ENCODE measurements at regions not wholly inside any gene's neighbourhood (a gene's known extent, or its start where the extent isn't known, plus 50 kb on each side); places are given as distances from the start of the nearest gene placed in this dataset.

DNA sequence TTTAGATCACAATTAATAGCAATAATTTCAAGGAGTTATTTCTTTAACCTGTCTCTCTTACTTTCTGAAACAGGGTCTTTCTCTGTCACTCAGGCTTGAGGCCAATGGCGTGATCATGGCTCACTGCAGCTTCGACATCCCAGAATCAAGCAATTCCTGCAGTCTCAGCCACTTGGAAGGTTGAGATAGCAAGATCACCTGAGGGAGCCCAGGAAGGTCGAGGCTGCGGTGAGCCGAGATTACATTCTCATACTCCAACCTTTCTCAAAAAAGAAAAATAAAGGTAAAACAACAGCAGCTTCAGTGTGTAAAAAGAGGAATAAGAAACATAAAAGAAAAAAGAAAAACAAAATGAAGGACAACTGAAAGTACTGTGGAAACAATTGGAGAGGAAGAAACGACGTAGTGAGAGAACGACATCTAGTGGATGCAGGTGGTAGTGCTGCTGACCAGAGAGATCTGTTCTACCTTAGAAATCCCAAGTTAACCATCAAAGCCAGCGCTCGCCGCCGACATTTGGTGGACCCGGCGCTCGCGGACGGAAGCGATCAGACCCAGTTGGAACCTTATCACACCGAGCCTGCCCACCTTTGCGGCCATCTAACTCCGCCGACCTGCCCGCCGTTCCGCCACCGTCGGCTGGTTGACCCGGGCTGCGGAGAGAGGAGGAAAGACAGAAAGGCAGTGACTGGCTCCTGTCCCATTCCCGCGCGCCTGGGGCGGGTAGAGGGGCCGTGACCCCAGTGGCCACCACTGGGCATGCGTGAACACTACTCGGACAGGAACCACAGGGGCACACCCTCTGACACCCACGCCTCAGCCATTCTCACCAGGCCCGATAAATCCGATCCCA is 196.1 kb downstream of the ALG10 start:
- TF ChIP-seq, protein P1, sequence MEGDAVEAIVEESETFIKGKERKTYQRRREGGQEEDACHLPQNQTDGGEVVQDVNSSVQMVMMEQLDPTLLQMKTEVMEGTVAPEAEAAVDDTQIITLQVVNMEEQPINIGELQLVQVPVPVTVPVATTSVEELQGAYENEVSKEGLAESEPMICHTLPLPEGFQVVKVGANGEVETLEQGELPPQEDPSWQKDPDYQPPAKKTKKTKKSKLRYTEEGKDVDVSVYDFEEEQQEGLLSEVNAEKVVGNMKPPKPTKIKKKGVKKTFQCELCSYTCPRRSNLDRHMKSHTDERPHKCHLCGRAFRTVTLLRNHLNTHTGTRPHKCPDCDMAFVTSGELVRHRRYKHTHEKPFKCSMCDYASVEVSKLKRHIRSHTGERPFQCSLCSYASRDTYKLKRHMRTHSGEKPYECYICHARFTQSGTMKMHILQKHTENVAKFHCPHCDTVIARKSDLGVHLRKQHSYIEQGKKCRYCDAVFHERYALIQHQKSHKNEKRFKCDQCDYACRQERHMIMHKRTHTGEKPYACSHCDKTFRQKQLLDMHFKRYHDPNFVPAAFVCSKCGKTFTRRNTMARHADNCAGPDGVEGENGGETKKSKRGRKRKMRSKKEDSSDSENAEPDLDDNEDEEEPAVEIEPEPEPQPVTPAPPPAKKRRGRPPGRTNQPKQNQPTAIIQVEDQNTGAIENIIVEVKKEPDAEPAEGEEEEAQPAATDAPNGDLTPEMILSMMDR (IDR thresholded peaks at IDR 0.05; ENCODE audit: extremely low read depth in 1 of 2, insufficient read depth in 1 of 2, low read depth in 1 of 2, low read length in 2 of 2), result peak; percentile 71 to 81
- no peak for TF ChIP-seq POLR2A (IDR thresholded peaks at IDR 0.05; ENCODE audit: low read depth, low read length)
- no peaks in the 10 kb centered on the region for H4K20me1 ChIP-seq (replicated peaks; ENCODE audit: control insufficient read depth, extremely low read depth, insufficient read depth, low read length)
- DNase-seq (ENCODE audit: low read depth, low spot score) (peak; percentile 55), FAIRE-seq (peak; percentile 70)
- no peaks in the 10 kb centered on the region for H3K4me1 ChIP-seq (ENCODE audit: control insufficient read depth, extremely low read depth, insufficient read depth, low read length)
- ChIA-PET POLR2A (no interaction called here), CTCF (no interaction called here)
- H3K4me2 ChIP-seq (ENCODE audit: insufficient read depth, low read length), result no peak overlapping the region
- no peak overlapping the region for H3K9ac ChIP-seq (replicated peaks; ENCODE audit: extremely low read depth, insufficient read depth, low read length)
- H3K9me1 ChIP-seq (replicated peaks; ENCODE audit: control insufficient read depth, extremely low read depth, insufficient read depth, low read length), result no peaks in the 10 kb centered on the region
- dilution Hi-C loops (cut with MboI; ENCODE audit: extremely low pct_ligation_motif_present, low sequenced_read_pairs) (no loop called here), intact Hi-C loops (cut with micrococcal nuclease) (loop anchor here (1.0 kb wide), 1 partner anchor 95 kb away; no protein-coding TSS in a partner anchor)
- H3K9me3 ChIP-seq (replicated peaks; ENCODE audit: control insufficient read depth, insufficient read depth, low read length), result no peaks in the 10 kb centered on the region
- peak overlapping the region in 1 of 3 experiments; percentile 2 for H3K4me3 ChIP-seq (replicated peaks in 1 of 3; ENCODE audit: insufficient read depth in 1 of 3, low read depth in 1 of 3, low read length in 3 of 3)
- peak overlapping the region; percentile 31 for H2AFZ ChIP-seq (ENCODE audit: low read depth, low read length)
- no peaks in the 10 kb centered on the region for H3K79me2 ChIP-seq (ENCODE audit: control insufficient read depth, insufficient read depth, low read length)
- no TSS peak for BruUV-seq (replicated peaks)
- H3K36me3 ChIP-seq (ENCODE audit: control insufficient read depth in 2 of 2, extremely low read depth in 1 of 2, insufficient read depth in 2 of 2, low read length in 2 of 2), result no peaks in the 10 kb centered on the region
- H3K27ac ChIP-seq (ENCODE audit: insufficient read depth, low read depth, low read length), result no peak overlapping the region
- H3K27me3 ChIP-seq (ENCODE audit: control insufficient read depth in 2 of 2, insufficient read depth in 2 of 2, low read length in 2 of 2), result no peaks in the 10 kb centered on the region

DNA sequence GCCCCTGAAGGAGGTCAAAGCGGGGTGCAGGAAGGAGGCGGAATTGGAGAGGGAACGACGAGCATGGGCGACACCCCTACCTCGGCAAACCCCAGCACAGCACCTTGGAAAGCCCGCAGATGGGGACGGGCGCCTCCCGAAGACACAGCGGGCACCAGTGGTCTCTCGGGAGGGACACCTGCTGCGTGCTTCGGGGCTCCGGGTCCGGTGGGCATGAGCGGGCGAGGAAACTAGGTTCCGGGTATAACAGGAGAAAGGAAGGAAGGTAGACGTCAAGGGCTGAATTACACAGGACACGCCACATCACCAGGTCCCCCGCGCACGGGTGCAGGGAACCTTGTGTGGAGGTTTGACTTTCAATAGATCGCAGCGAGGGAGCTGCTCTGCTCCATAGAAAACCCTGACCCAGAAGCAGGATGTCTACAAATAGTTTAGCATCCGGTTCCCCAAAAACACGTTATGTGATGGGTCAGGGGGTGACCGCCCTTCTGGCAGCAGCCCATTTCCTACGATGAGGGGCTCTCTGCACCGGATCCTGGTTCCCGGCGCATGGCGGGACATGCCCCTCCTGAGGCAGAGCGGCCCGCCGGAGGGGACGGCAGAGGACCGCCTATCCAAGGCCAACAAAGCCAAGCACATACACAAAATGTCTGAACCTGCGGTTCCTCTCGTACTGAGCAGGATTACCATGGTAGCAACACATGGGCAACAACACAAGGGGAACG is 196.9 kb downstream of the ALG10 start:
- H3K4me1 ChIP-seq (ENCODE audit: control insufficient read depth, extremely low read depth, insufficient read depth, low read length), result no peaks in the 10 kb centered on the region
- BruUV-seq (replicated peaks), result no TSS peak
- no peaks in the 10 kb centered on the region for H4K20me1 ChIP-seq (replicated peaks; ENCODE audit: control insufficient read depth, extremely low read depth, insufficient read depth, low read length)
- H2AFZ ChIP-seq (ENCODE audit: low read depth, low read length), result no peak overlapping the region
- H3K79me2 ChIP-seq (ENCODE audit: control insufficient read depth, insufficient read depth, low read length), result no peaks in the 10 kb centered on the region
- intact Hi-C loops (cut with micrococcal nuclease), result no loop called here
- no peak for DNase-seq (ENCODE audit: low read depth, low spot score)
- H3K9me1 ChIP-seq (replicated peaks; ENCODE audit: control insufficient read depth, extremely low read depth, insufficient read depth, low read length), result no peaks in the 10 kb centered on the region
- H3K4me2 ChIP-seq (ENCODE audit: insufficient read depth, low read length), result no peak overlapping the region
- ChIA-PET POLR2A (no interaction called here), CTCF (no interaction called here)
- no peak overlapping the region for H3K9ac ChIP-seq (replicated peaks; ENCODE audit: extremely low read depth, insufficient read depth, low read length)
- no peaks in the 10 kb centered on the region for H3K27me3 ChIP-seq (ENCODE audit: control insufficient read depth in 2 of 2, insufficient read depth in 2 of 2, low read length in 2 of 2)
- no peak for FAIRE-seq
- no peak for TF ChIP-seq POLR2AphosphoS5 (IDR thresholded peaks at IDR 0.05; ENCODE audit: insufficient read depth, low read depth, low read length)
- TF ChIP-seq EZH2 (IDR thresholded peaks at IDR 0.05; ENCODE audit: borderline replicate concordance, low read depth, low read length, severe bottlenecking), result no peak
- TF ChIP-seq POLR2A (IDR thresholded peaks at IDR 0.05; ENCODE audit: low read depth, low read length), result no peak
- TF ChIP-seq, protein P1 (IDR thresholded peaks at IDR 0.05; ENCODE audit: extremely low read depth in 1 of 2, insufficient read depth in 1 of 2, low read depth in 1 of 2, low read length in 2 of 2), result no peak
- TF ChIP-seq MYC (IDR thresholded peaks at IDR 0.05; ENCODE audit: low read depth, low read length), result no peak
- TF ChIP-seq, protein P2, sequence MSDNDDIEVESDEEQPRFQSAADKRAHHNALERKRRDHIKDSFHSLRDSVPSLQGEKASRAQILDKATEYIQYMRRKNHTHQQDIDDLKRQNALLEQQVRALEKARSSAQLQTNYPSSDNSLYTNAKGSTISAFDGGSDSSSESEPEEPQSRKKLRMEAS (IDR thresholded peaks at IDR 0.05; ENCODE audit: insufficient read depth, insufficient read length), result no peak
- no peak for TF ChIP-seq FOS (IDR thresholded peaks at IDR 0.05; ENCODE audit: borderline replicate concordance, insufficient read depth, low read length)
- no peak for TF ChIP-seq GATA2 (IDR thresholded peaks at IDR 0.05; ENCODE audit: insufficient read depth, insufficient read length, low read depth, low read length)
- TF ChIP-seq JUN (IDR thresholded peaks at IDR 0.05; ENCODE audit: borderline replicate concordance, insufficient read depth, insufficient read length, low read depth), result no peak
- no peak overlapping the region for H3K27ac ChIP-seq (ENCODE audit: insufficient read depth, low read depth, low read length)
- dilution Hi-C loops (cut with MboI; ENCODE audit: extremely low pct_ligation_motif_present, low sequenced_read_pairs), result no loop called here
- H3K4me3 ChIP-seq (replicated peaks in 1 of 3; ENCODE audit: insufficient read depth in 1 of 3, low read depth in 1 of 3, low read length in 3 of 3), result peak overlapping the region in 1 of 3 experiments; percentile 2
- H3K9me3 ChIP-seq (replicated peaks; ENCODE audit: control insufficient read depth, insufficient read depth, low read length), result no peaks in the 10 kb centered on the region
- H3K36me3 ChIP-seq (ENCODE audit: control insufficient read depth in 2 of 2, extremely low read depth in 1 of 2, insufficient read depth in 2 of 2, low read length in 2 of 2), result no peaks in the 10 kb centered on the region
